ENCODE measurements at regions not wholly inside any gene's neighbourhood (a gene's known extent, or its start where the extent isn't known, plus 50 kb on each side); places are given as distances from the start of the nearest gene placed in this dataset.

- TF ChIP-seq CTCF (IDR thresholded peaks at IDR 0.05; ENCODE audit: borderline replicate concordance, extremely low read depth, low read length, poor library complexity, severe bottlenecking) (no peak), EZH2 (IDR thresholded peaks at IDR 0.05; ENCODE audit: borderline replicate concordance, low read depth, low read length, severe bottlenecking) (no peak)
Observed at GRCh38 chr5:82881571-82882174, 195.5 kb downstream of the TMEM167A start.

Data from DND-41 (cell line).